HepG2 (cell line): ENCODE measurements at regions not wholly inside any gene's neighbourhood (a gene's known extent, or its start where the extent isn't known, plus 50 kb on each side); places are given as distances from the start of the nearest gene placed in this dataset.
"Not testable (repeated sequence)": the region's sequence is repeated elsewhere in the genome, so short reads cannot be mapped to it uniquely, and the experiment has no call there.

Experiments used
- ATAC-seq: fragments of 200-7000 bp; cut with Tn5 transposase; 3 replicates; pipeline ENCODE4 v1.9.1; 2020; ENCODE audit warnings: mild to moderate bottlenecking, moderate library complexity
- BruUV-seq: library from RNA; stranded (reverse); fragments of 400-500 nt; replicated peaks from 2 replicates; lab custom pipeline; 2021; lab: Mats Ljungman, UMichigan
- CTCF ChIA-PET: fragments of 300-600 bp; formaldehyde crosslinking; extraction: SDS; loops from one replicate; lab custom pipeline; 2021; ENCODE audit warnings: low total read pairs, inconsistent platforms, low intra/inter-chr PET ratio; lab: Yijun Ruan, JAX
- POLR2A ChIA-PET: fragments of 350-600 bp; sonication (Branson Sonifier 250); formaldehyde crosslinking; loops from one replicate; lab custom pipeline; 2020; ENCODE audit warnings: antibody characterized with exemption, inconsistent platforms; lab: Yijun Ruan, JAX
- DNase-seq: peaks from one replicate; pipeline ENCODE4 v3.0.0-alpha.2; 2015; ENCODE audit warnings: low spot score
- FAIRE-seq: peaks from 3 replicates; lab custom pipeline; 2011; peaks lifted over from hg19 to GRCh38; lab: Jason Lieb, UNC
- H2AFZ ChIP-seq: one replicate; pipeline ENCODE4 v1.6.1; 2011; ENCODE audit warnings: low read length, inconsistent platforms
- H3K27ac ChIP-seq: fragments of 300-600 bp; 3 replicates; pipeline ENCODE4 v1.8.0; 2011; ENCODE audit warnings: mixed run types, mild to moderate bottlenecking, mixed read lengths, low read length, inconsistent platforms; ENCODE audit not compliant: insufficient read depth; ENCODE audit errors: extremely low read length
- H3K27me3 ChIP-seq, 2 experiments: fragments of 200-600 bp in 1 of 2; 2 replicates in 1 of 2; 3 replicates in 1 of 2; pipeline versions ENCODE4 v1.6.0 to v1.8.0; 2011; ENCODE audit warnings: low read length in 2 of 2, mild to moderate bottlenecking in 2 of 2, moderate library complexity in 2 of 2, inconsistent platforms in 1 of 2; ENCODE audit not compliant: insufficient read depth in 2 of 2, control insufficient read depth in 1 of 2
- H3K36me3 ChIP-seq, 2 experiments: fragments of 200-600 bp in 1 of 2; replicated peaks in 1 of 2; 2 replicates in 1 of 2; 3 replicates in 1 of 2; pipeline versions ENCODE4 v1.5.1 to v1.8.0; 2011; ENCODE audit warnings: low read length in 2 of 2, inconsistent platforms in 1 of 2; ENCODE audit not compliant: insufficient read depth in 2 of 2, control insufficient read depth in 1 of 2
- H3K4me1 ChIP-seq: 2 replicates; pipeline ENCODE4 v1.5.1; 2012; ENCODE audit warnings: low read length, inconsistent platforms; ENCODE audit not compliant: insufficient read depth
- H3K4me2 ChIP-seq: 2 replicates; pipeline ENCODE4 v1.6.0; 2011; ENCODE audit warnings: low read depth, low read length, inconsistent platforms
- H3K4me3 ChIP-seq, 3 experiments: fragments of 200-600 bp in 1 of 3; sonication (generic), shearing (Covaris generic) in 1 of 3; replicated peaks in 1 of 3; 2 replicates each; pipeline ENCODE4 v1.5.1; 2011 to 2016; ENCODE audit warnings: low read length in 3 of 3, inconsistent platforms in 2 of 3, low read depth in 2 of 3, mild to moderate bottlenecking in 2 of 3, control low read depth in 1 of 3, mixed read lengths in 1 of 3; ENCODE audit not compliant: insufficient read depth in 1 of 3
- H3K79me2 ChIP-seq: one replicate; pipeline ENCODE4 v1.6.1; 2011; ENCODE audit warnings: low read length, inconsistent platforms; ENCODE audit not compliant: insufficient read depth
- H3K9ac ChIP-seq: 2 replicates; pipeline ENCODE4 v1.6.0; 2011; ENCODE audit warnings: mild to moderate bottlenecking, low read depth, low read length, inconsistent platforms; ENCODE audit not compliant: insufficient read depth
- H3K9me3 ChIP-seq: 2 replicates; pipeline ENCODE4 v1.5.1; 2012; ENCODE audit warnings: mild to moderate bottlenecking, low read length
- H4K20me1 ChIP-seq: 2 replicates; pipeline ENCODE4 v1.6.0; 2011; ENCODE audit warnings: inconsistent platforms, mild to moderate bottlenecking, low read length, moderate library complexity; ENCODE audit not compliant: insufficient read depth
- DMTF1 ChIP-seq: sonication (generic); formaldehyde crosslinking; IDR thresholded peaks from 2 replicates; pipeline ENCODE4 v1.4.0; 2020; ENCODE audit warnings: mild to moderate bottlenecking, missing genetic modification reagents
- GFI1 ChIP-seq: sonication (generic); formaldehyde crosslinking; IDR thresholded peaks from 2 replicates; pipeline ENCODE4 v1.5.0; 2020; ENCODE audit warnings: missing genetic modification reagents, mild to moderate bottlenecking, borderline replicate concordance
- PAXIP1 ChIP-seq: sonication (generic); formaldehyde crosslinking; conservative IDR thresholded peaks from 2 replicates; pipeline ENCODE4 v1.4.0; 2020; ENCODE audit warnings: mild to moderate bottlenecking, missing genetic modification reagents, moderate library complexity
- WGBS: methylation state at CpG from one replicate; pipeline ENCODE4 v1.1.6; 2017; ENCODE audit warnings: low lambda C conversion rate; 5-methylcytosine and 5-hydroxymethylcytosine counted together
- in situ Hi-C: cut with HindIII; loops from 2 replicates; pipeline ENCODE4 v1.10.0; 2017; ENCODE audit warnings: low pct_unique_long_range_greater_than_20kb; ENCODE audit not compliant: extremely low pct_ligation_motif_present
- intact Hi-C: fragments of 100-400 bp; cut with micrococcal nuclease; formaldehyde crosslinking; loops from one replicate; pipeline ENCODE4 v1.10.0; 2022; ENCODE audit not compliant: unreplicated experiment

- TF ChIP-seq PAXIP1 (CRISPR knock-in tag), result peak; percentile 57
- peak; percentile 35; the same call in 1 of the 2 replicates for TF ChIP-seq GFI1 (CRISPR knock-in tag)
These were observed 170.9 kb downstream of the MAIP1 start (continued) for GRCh38 chr2:200126285-200126670.

- Histone ChIP-seq H3K4me1 (peaks cover 76% of the 10 kb centered on the region), H3K4me2 (peak overlapping the region; percentile 61)
- H3K9ac ChIP-seq, H3K79me2 ChIP-seq, H3K27me3 ChIP-seq, in situ Hi-C loops, H3K36me3 ChIP-seq, CTCF ChIA-PET, H3K27ac ChIP-seq, H4K20me1 ChIP-seq, H2AFZ ChIP-seq, H3K4me3 ChIP-seq, POLR2A ChIA-PET, ATAC-seq, DNase-seq, FAIRE-seq, BruUV-seq, H3K9me3 ChIP-seq: not testable (repeated sequence)
- intact Hi-C loops, result loop anchor here (5.0 kb wide), 2 partner anchors 49 to 181 kb away; partner anchors contain the start of gene SPATS2L
- 85% methylated on average over 2 of the region's 2 CpGs for WGBS
- TF ChIP-seq DMTF1 (CRISPR knock-in tag), result 0 out of 2 replicates have a peak, but pooled peaks have one; percentile 31
These were observed 171.3 kb downstream of the MAIP1 start for GRCh38 chr2:200126680-200127079.
